Karpas-422 (cell line): ENCODE measurements at regions not wholly inside any gene's neighbourhood (a gene's known extent, or its start where the extent isn't known, plus 50 kb on each side); places are given as distances from the start of the nearest gene placed in this dataset.
"Not testable (repeated sequence)": the region's sequence is repeated elsewhere in the genome, so short reads cannot be mapped to it uniquely, and the experiment has no call there.

ENCODE experiments used
- DNase-seq: peaks from one replicate; pipeline ENCODE4 v3.0.0-alpha.2; 2015
- H2AFZ ChIP-seq: fragments of 200-600 bp; sonication (generic); 2 replicates; pipeline ENCODE4 v1.6.1; 2014; ENCODE audit warnings: antibody characterized with exemption, low read length, mixed read lengths
- H3K27ac ChIP-seq: fragments of 200-600 bp; sonication (generic); 2 replicates; pipeline ENCODE4 v1.5.1; 2014; ENCODE audit warnings: mild to moderate bottlenecking, low read length, moderate library complexity
- H3K27me3 ChIP-seq: fragments of 200-600 bp; sonication (generic); 2 replicates; pipeline ENCODE4 v1.6.1; 2014; ENCODE audit warnings: low read length, mixed read lengths
- H3K36me3 ChIP-seq: fragments of 200-600 bp; sonication (generic); 2 replicates; pipeline ENCODE4 v1.6.1; 2014; ENCODE audit warnings: low read length, mixed read lengths; ENCODE audit not compliant: insufficient read depth
- H3K4me1 ChIP-seq: fragments of 200-600 bp; sonication (generic); 2 replicates; pipeline ENCODE4 v1.6.1; 2014; ENCODE audit warnings: mild to moderate bottlenecking, low read length, mixed read lengths
- H3K4me2 ChIP-seq: fragments of 200-600 bp; sonication (generic); 2 replicates; pipeline ENCODE4 v1.6.1; 2014; ENCODE audit warnings: low read length, low read depth, mild to moderate bottlenecking; ENCODE audit not compliant: poor library complexity, severe bottlenecking
- H3K4me3 ChIP-seq: fragments of 200-600 bp; sonication (generic); 2 replicates; pipeline ENCODE4 v1.5.1; 2014; ENCODE audit warnings: mild to moderate bottlenecking, antibody characterized with exemption, low read length, mixed read lengths
- H3K79me2 ChIP-seq: fragments of 200-600 bp; sonication (generic); 2 replicates; pipeline ENCODE4 v1.6.1; 2014; ENCODE audit warnings: mild to moderate bottlenecking, low read length, mixed read lengths
- H3K9ac ChIP-seq: fragments of 200-600 bp; sonication (generic); 2 replicates; pipeline ENCODE4 v1.6.0; 2014; ENCODE audit warnings: low read length
- H3K9me2 ChIP-seq: fragments of 200-600 bp; sonication (generic), shearing (Covaris generic); replicated peaks from 2 replicates; pipeline ENCODE4 v1.6.0; 2014; ENCODE audit warnings: mild to moderate bottlenecking, low read length, moderate library complexity; ENCODE audit not compliant: insufficient read depth
- H3K9me3 ChIP-seq: fragments of 300-700, 200-600 bp; sonication (generic); 2 replicates; pipeline ENCODE4 v1.6.1; 2014; ENCODE audit warnings: low read length, mixed read lengths
- H4K20me1 ChIP-seq: fragments of 200-600 bp; sonication (generic); 2 replicates; pipeline ENCODE4 v1.6.1; 2014; ENCODE audit warnings: mild to moderate bottlenecking, antibody characterized with exemption, low read length, low read depth; ENCODE audit not compliant: insufficient read depth

DNA sequence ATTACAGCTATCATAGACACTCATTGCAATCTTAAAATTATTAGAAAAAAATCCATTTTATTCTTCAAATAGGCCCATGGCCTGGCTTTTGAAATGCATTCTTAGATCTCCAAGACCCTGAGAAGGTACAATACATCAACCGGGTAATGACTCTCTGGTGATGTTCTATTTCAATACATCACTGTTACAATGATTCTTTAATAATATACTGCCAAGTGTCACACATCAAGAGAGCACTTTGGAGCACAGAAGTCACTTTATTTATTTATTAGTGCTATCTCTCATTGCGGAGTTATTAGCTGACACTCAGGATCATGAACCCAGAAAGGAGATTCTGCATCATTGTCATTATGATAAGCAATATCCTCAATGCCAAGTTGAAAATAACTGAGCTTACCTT is 748.5 kb upstream of the MBL2 start:
- no peak overlapping the region for H2AFZ ChIP-seq
- no peak for DNase-seq
- no peak overlapping the region for H3K4me3 ChIP-seq
- no peaks in the 10 kb centered on the region for H4K20me1 ChIP-seq
- no peak overlapping the region for H3K4me2 ChIP-seq
- no peaks in the 10 kb centered on the region for H3K79me2 ChIP-seq
- no peak overlapping the region for H3K27ac ChIP-seq
- no peaks in the 10 kb centered on the region for H3K4me1 ChIP-seq
- no peaks in the 10 kb centered on the region for H3K27me3 ChIP-seq
- H3K9me3 ChIP-seq: peaks cover 18% of the 10 kb centered on the region
- H3K9me2 ChIP-seq: no peaks in the 10 kb centered on the region
- no peaks in the 10 kb centered on the region for H3K36me3 ChIP-seq
- no peak overlapping the region for H3K9ac ChIP-seq

DNA sequence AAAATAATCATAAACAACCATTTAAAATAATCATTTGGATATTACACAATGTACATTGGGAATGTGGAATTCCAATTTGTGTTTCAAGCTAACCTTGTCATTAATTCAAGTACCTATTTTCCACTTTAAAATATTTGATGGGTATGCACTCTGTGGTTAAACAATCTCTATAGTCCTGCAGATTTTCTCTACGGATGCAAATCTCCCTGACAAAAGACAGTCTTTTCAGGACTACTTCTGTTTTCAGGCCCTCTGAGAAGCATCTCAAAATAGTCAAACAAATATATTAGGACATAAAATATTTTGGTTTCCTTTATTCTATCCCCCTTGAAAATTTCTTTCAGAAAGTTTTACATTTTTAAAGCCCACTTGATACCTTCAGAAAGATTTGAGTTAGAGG is 735.6 kb upstream of the MBL2 start:
- H3K9me2 ChIP-seq: no peaks in the 10 kb centered on the region
- no peaks in the 10 kb centered on the region for H3K27me3 ChIP-seq
- DNase-seq: no peak
- H4K20me1 ChIP-seq: no peaks in the 10 kb centered on the region
- no peaks in the 10 kb centered on the region for H3K4me1 ChIP-seq
- H3K9me3 ChIP-seq: peaks cover 18% of the 10 kb centered on the region
- H3K36me3 ChIP-seq: no peaks in the 10 kb centered on the region
- H3K79me2 ChIP-seq: no peaks in the 10 kb centered on the region
- H3K9ac ChIP-seq: no peak overlapping the region
- H3K4me3 ChIP-seq: no peak overlapping the region
- H3K27ac ChIP-seq: no peak overlapping the region
- no peak overlapping the region for H2AFZ ChIP-seq
- no peak overlapping the region for H3K4me2 ChIP-seq

DNA sequence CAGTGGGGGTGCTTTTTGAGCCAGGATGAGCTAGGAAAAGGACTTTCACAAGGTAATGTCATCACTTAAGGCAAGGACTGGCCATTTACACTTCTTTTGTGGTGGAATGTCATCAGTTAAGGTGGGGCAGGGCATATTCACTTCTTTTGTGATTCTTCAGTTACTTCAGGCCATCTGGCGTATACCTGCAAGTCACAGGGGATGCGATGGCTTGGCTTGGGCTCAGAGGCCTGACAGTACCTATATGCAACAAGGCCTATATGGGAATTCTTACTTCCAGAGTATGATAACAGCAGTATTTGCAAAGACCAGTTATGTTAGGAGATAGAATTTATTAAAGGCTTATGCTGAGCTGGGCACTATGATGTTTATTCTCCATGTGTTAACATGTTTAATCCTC is 731.9 kb upstream of the MBL2 start:
- not testable (repeated sequence) for H3K9ac ChIP-seq, H3K79me2 ChIP-seq, H3K27me3 ChIP-seq, DNase-seq, H4K20me1 ChIP-seq, H3K4me2 ChIP-seq, H2AFZ ChIP-seq, H3K27ac ChIP-seq, H3K4me3 ChIP-seq, H3K4me1 ChIP-seq, H3K36me3 ChIP-seq, H3K9me2 ChIP-seq
- H3K9me3 ChIP-seq: peaks cover 10% of the 10 kb centered on the region; the same call in 1 of the 2 replicates

DNA sequence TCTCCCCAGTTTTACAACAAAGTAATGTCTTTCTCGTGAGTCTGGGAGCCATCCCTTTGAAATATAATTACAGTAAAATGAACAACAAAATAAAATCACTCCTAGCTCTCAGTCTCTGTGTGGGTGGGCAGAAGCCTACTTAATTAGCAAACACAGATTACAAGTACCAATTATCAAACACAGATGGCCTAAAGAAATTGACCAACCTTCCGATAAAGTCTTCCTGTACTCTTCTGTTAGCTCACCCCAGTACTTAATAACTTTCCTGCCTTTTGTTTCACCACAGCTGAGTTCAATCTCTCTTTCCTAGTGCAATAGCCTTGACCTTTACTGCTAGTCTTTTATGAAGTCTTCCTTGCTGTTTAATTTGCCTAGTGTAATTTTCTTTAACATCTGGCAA is 719.2 kb upstream of the MBL2 start:
- peaks cover 9% of the 10 kb centered on the region; the same call in 1 of the 2 replicates for H3K9me3 ChIP-seq

DNA sequence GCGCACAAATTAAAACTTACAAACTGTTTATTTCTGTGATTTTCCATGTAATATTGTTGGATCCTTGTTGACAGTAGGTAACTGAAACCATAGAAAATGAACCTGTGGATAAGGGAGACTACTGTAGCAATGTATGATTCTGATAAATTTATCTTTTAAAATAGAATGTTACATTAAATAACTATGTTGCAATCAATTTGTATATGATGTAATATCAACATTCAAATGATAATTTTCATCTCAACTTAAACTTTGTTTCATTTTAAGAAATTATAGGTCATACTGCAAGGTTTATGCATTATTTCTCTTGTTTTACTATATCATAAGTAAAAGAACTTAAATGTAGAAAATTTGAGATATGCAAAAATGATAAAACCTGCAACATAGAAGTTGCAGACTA is 718.0 kb upstream of the MBL2 start:
- no peaks in the 10 kb centered on the region for H3K79me2 ChIP-seq
- no peak overlapping the region for H3K4me2 ChIP-seq
- H2AFZ ChIP-seq: no peak overlapping the region
- no peak for DNase-seq
- no peaks in the 10 kb centered on the region for H3K9me2 ChIP-seq
- H3K4me1 ChIP-seq: no peaks in the 10 kb centered on the region
- H3K36me3 ChIP-seq: no peaks in the 10 kb centered on the region
- H4K20me1 ChIP-seq: no peaks in the 10 kb centered on the region
- no peak overlapping the region for H3K27ac ChIP-seq
- no peak overlapping the region for H3K9ac ChIP-seq
- H3K27me3 ChIP-seq: no peaks in the 10 kb centered on the region
- peaks cover 9% of the 10 kb centered on the region; the same call in 1 of the 2 replicates for H3K9me3 ChIP-seq
- no peak overlapping the region for H3K4me3 ChIP-seq

More for the DNA sequence above, 719.2 kb upstream of the MBL2 start:
- no peaks in the 10 kb centered on the region for H3K27me3 ChIP-seq
- no peak overlapping the region for H3K27ac ChIP-seq
- no peak overlapping the region for H2AFZ ChIP-seq
- no peak for DNase-seq
- no peak overlapping the region for H3K4me2 ChIP-seq
- H3K9me2 ChIP-seq: no peaks in the 10 kb centered on the region
- H3K4me3 ChIP-seq: no peak overlapping the region
- no peaks in the 10 kb centered on the region for H3K36me3 ChIP-seq
- no peaks in the 10 kb centered on the region for H4K20me1 ChIP-seq
- H3K79me2 ChIP-seq: no peaks in the 10 kb centered on the region
- H3K4me1 ChIP-seq: no peaks in the 10 kb centered on the region
- no peak overlapping the region for H3K9ac ChIP-seq

DNA sequence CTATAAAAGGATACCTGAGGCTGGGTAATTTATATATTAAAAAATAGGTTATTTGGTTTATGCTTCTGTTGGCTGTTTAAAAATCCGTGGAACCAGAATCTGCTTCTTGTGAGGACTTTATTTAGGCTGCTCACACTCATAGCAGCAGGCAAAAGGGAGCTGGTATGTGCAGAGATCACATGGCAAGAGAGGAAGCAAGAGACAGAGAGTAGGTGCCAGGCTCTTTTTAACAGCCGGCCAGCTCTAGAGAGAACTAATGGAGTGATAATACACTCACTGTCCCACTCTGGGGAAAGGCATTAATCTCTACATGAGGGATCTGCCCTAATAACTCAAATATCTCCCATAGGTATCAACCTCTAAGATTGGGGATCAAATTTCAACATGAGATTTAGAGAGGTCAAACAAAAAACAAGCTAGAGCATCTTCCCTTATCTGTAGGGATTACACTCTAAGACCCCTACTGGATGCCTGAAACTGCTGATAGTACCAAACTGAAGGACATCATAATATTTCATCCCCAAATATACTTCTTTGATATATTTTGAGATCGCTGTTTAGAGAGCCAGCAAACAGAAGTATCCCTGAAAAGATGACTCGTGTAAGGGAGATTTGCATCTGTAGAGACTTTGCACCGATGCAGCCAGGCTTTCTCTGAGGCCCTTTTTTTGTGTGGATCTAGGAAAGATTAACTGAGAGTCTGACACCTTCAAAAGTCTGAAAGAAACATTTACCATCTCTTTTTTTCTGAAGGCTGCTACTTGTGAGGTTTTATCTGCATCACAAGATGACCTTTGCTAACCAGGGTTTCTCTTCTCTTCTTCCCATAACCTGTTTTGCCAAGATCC is 717.0 kb upstream of the MBL2 start:
- no peak overlapping the region for H3K27ac ChIP-seq
- H3K4me2 ChIP-seq: no peak overlapping the region
- H3K4me1 ChIP-seq: no peaks in the 10 kb centered on the region
- H3K36me3 ChIP-seq: no peaks in the 10 kb centered on the region
- H4K20me1 ChIP-seq: no peaks in the 10 kb centered on the region
- no peaks in the 10 kb centered on the region for H3K79me2 ChIP-seq
- H3K9me2 ChIP-seq: no peaks in the 10 kb centered on the region
- no peak for DNase-seq
- no peak overlapping the region for H2AFZ ChIP-seq
- no peak overlapping the region for H3K9ac ChIP-seq
- H3K9me3 ChIP-seq: peaks cover 13% of the 10 kb centered on the region; the same call in 1 of the 2 replicates
- no peak overlapping the region for H3K4me3 ChIP-seq
- H3K27me3 ChIP-seq: no peaks in the 10 kb centered on the region

DNA sequence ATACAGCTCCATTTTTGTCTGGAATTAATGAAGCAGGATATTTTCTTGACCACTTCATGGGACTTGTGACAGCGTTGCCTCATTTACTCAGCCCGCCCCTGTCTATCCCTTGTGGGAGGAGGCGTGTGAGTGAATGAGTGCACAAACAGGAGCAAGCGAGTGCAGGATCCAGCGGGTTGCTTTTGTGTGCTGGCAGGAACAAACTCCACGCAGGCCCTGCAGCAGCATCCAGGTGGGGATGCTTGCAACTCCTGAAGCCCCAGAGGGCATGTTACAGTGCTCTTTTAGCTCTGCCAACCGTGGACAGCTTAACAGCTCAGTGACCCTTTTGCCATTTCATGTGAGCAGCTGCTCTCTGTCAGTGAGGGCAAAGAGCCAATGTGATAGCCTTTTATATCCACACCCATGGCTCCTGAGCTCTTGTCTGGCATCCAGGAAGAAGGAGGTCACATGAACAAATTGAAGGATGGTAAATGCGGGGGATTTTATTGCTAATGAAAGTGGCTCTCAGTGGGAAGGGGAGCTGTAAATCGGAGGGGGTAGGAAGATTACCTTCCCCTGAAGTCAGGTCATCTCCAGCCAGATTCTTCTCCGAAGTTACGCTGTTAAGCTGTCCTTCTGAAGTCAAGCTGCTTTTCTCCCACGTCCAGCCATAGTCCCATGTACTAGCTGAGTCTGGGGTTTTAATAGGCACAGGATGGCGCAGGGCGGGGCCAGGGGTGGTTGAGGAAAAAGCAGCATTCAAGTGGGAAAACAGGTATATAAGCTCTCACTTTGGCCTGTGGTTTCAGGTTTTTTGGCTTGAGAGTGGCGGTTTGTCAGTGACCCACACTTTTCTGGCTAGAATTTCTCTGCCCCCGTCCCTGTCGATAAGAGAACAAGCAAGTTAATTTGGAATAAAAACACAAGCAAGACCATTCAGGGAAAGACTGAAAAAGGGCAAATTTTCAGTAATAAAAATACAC is 714.7 kb upstream of the MBL2 start:
- H3K9me2 ChIP-seq: no peaks in the 10 kb centered on the region
- H3K4me1 ChIP-seq: no peaks in the 10 kb centered on the region
- H3K9ac ChIP-seq: no peak overlapping the region
- H2AFZ ChIP-seq: no peak overlapping the region
- no peak overlapping the region for H3K4me2 ChIP-seq
- no peak overlapping the region for H3K4me3 ChIP-seq
- H3K9me3 ChIP-seq: peaks cover 16% of the 10 kb centered on the region; the same call in 1 of the 2 replicates
- no peaks in the 10 kb centered on the region for H3K36me3 ChIP-seq
- H3K27ac ChIP-seq: no peak overlapping the region
- no peaks in the 10 kb centered on the region for H3K27me3 ChIP-seq
- no peak for DNase-seq
- no peaks in the 10 kb centered on the region for H3K79me2 ChIP-seq
- no peaks in the 10 kb centered on the region for H4K20me1 ChIP-seq

DNA sequence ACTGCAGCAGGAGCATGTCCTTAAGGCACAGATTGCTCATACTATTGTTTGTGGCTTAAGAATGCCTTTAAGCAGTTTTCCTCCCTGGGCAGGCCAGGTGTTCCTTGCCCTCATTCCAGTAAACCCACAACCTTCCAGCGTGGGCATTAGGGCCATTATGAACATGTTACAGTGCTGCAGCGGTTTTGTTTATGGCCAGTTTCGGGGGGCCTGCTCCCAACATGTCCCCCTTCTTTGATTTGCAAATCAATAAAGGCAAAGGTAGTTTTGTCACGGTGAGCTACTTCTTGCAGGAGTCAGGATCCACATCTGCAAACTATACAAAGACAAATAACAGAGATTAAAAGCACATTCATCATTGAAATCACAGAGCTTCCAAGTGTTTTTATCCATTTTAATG is 712.8 kb upstream of the MBL2 start:
- not testable (repeated sequence) for DNase-seq, H3K27ac ChIP-seq, H3K27me3 ChIP-seq, H3K79me2 ChIP-seq, H3K4me1 ChIP-seq, H3K36me3 ChIP-seq, H4K20me1 ChIP-seq, H3K9ac ChIP-seq, H2AFZ ChIP-seq, H3K4me3 ChIP-seq, H3K9me2 ChIP-seq, H3K4me2 ChIP-seq, H3K9me3 ChIP-seq
